Activated T-cell treated with anti-CD3 and anti-CD28 coated beads, Interleukin-2, amount 50 U/mL, for 4 hours (primary cell): ENCODE measurements at regions not wholly inside any gene's neighbourhood (a gene's known extent, or its start where the extent isn't known, plus 50 kb on each side); places are given as distances from the start of the nearest gene placed in this dataset.

Experiments
- ATAC-seq, 2 donors: fragments of 200-7000 bp; cut with Tn5 transposase; one replicate each; pipeline ENCODE4 v1.10.0; 2021
- DNase-seq: peaks from one replicate; pipeline ENCODE4 v3.0.0-alpha.2; 2020
- H3K27me3 Mint-ChIP-seq: one replicate; pipeline ENCODE4 v1.8.0; 2021; ENCODE audit warnings: low read depth, mixed read lengths
- H3K36me3 Mint-ChIP-seq: one replicate; pipeline ENCODE4 v1.8.0; 2022; ENCODE audit warnings: mixed read lengths; ENCODE audit not compliant: insufficient read depth
- H3K4me1 Mint-ChIP-seq: one replicate; pipeline ENCODE4 v1.8.0; 2021; ENCODE audit warnings: low read depth, mixed read lengths
- H3K4me3 Mint-ChIP-seq: one replicate; pipeline ENCODE4 v1.8.0; 2021; ENCODE audit warnings: mild to moderate bottlenecking, moderate library complexity, mixed read lengths
- H3K9me3 Mint-ChIP-seq: one replicate; pipeline ENCODE4 v1.8.0; 2021; ENCODE audit warnings: mixed read lengths

DNA sequence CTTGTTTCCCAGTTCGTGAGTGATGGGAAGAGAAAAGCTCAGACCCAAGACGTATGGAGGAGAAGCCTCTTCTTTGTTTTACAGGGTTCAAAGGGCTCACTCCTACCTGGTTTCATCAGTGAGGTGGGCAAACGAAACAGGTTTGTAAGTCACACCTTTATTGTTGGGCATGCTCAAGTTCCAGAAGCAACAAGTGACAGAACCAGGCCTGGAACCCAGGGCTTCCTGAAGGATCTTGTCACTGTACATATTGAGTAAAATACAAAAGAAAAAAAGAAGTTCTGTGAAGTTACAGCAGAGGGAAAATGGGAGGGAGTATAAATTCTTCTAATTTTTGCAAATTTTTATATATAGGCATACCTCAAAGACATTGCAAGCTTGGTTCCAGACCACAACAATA lies 320.9 kb upstream of the PROX1 start:
- H3K36me3 Mint-ChIP-seq, result no peaks in the 10 kb centered on the region
- ATAC-seq, result no peak
- no peak overlapping the region for H3K4me3 Mint-ChIP-seq
- H3K4me1 Mint-ChIP-seq, result peaks cover 12% of the 10 kb centered on the region
- H3K9me3 Mint-ChIP-seq, result no peaks in the 10 kb centered on the region
- no peaks in the 10 kb centered on the region for H3K27me3 Mint-ChIP-seq
- no peak for DNase-seq

DNA sequence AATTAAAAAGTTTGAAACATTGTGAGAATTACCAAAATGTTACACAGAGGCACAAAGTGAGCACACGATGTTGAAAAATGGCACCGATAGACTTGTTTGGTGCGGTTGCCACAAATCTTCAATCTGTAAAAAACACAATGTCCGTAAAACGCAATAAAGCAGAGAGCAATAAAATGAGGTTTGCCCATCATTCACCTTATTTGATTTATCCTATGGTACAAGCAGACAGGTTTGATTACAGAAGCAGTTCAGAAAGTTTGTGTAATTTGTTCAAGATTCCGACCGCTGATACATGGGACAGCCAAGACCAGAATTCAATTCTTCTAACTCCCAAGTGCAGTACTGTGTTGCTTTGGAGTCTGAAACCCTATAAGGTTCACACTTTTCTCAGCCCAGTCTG lies 318.3 kb upstream of the PROX1 start:
- Mint-ChIP-seq H3K27me3 (no peaks in the 10 kb centered on the region), H3K4me1 (peaks cover 12% of the 10 kb centered on the region), H3K36me3 (no peaks in the 10 kb centered on the region), H3K4me3 (no peak overlapping the region), H3K9me3 (no peaks in the 10 kb centered on the region)
- ATAC-seq, result no peak
- DNase-seq, result no peak

DNA sequence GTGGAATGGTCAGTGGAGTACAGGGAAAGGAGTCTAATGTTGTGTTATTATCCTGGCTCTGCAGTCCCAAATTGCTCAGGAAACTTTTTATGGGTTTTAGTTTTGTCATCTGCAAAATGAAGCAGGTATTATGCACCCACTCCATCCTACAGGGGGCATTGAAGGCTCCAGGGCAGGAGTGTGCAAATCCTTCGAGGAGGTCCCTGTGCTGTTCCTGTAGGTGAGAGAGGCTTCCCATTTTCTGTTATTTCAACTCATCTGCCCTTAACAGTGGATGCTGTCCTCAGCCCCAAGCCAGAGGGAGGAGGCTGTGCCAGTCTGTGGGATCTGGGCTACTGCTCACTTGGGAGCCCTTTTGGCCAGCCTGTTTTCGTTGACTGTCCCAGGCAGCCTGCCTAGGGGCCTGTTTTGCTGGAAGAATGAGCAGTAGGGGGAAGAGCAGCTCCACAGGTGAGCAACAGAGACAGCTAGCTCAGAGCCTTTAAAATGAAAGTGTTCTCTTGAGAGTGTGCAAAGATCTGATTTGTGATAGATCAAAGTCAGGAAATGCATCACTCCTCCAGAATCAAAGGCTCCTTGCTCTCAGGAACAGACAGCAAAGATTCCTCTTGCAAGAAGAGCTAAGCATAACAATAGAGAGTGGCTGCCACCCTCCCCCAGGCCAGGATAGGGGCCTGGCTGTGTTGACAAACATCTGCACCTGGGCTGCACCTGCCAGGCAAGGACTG lies 317.6 kb upstream of the PROX1 start:
- no peak overlapping the region for H3K4me3 Mint-ChIP-seq
- ATAC-seq (peak in 1 of 2 donors; percentile 43), DNase-seq (peak; percentile 7)
- no peaks in the 10 kb centered on the region for H3K27me3 Mint-ChIP-seq
- peaks cover 12% of the 10 kb centered on the region for H3K4me1 Mint-ChIP-seq
- H3K9me3 Mint-ChIP-seq, result peaks cover 3% of the 10 kb centered on the region
- no peaks in the 10 kb centered on the region for H3K36me3 Mint-ChIP-seq

DNA sequence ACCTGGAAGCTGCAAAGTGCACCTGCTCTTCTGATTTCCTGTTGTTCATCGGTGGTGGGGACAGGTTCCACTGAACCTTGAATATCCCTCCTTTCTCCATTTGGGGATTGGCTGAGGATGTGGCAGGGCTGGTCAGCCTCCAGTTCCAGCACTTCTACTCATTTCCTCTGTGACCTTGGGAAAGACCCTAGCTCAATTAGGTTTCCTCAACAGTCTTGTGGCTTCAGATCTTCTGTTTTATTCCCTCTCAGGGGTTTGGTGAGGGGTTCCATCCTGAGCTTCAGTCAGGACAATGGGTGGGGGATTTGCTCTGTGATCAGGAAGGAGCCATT lies 317.1 kb upstream of the PROX1 start:
- ATAC-seq, result no peak
- Mint-ChIP-seq H3K4me1 (peaks cover 12% of the 10 kb centered on the region), H3K9me3 (peaks cover 3% of the 10 kb centered on the region), H3K4me3 (no peak overlapping the region), H3K27me3 (no peaks in the 10 kb centered on the region), H3K36me3 (no peaks in the 10 kb centered on the region)
- DNase-seq, result no peak

DNA sequence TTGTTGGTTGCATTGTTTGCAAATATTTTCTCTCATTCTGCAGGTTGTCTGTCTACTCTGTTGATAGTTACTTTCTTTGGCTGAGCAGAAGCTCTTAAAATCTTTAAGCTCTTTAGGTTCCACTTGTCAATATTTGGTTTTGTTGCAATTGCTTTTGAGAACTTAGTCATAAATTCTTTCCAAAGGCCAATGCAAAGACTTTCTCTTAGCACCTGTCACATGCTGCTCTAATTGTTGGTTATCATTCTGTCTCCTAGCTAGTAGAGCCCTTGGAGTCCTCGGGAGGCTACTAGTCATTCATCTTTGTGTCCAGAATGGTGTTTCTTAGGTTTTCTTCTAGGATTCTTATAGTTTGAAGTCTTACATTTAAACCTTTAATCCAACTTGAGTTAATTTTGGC lies 312.7 kb upstream of the PROX1 start:
- ATAC-seq (no peak), DNase-seq (no peak)
- Mint-ChIP-seq H3K27me3 (no peaks in the 10 kb centered on the region), H3K9me3 (peaks cover 3% of the 10 kb centered on the region), H3K4me3 (no peak overlapping the region), H3K36me3 (no peaks in the 10 kb centered on the region), H3K4me1 (peaks cover 9% of the 10 kb centered on the region)

DNA sequence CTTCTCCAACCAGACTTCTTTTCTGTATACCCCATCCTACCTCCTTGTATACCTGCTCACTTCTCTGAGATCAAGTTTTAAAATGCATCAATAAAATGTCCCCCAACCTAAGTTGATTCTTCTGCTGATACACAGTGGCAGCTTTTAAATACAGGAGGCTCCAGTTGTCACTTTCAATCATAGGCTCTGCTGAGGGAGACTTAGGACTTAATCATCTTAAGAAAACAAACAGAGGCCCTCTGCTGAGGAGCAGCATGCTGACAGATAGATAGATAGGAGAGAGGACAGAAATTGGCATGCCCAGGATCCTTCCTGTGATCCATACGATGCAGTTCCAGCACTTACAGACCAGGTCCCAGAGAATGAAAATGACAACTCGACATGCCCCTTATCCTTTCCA lies 311.0 kb upstream of the PROX1 start:
- ATAC-seq (no peak), DNase-seq (no peak)
- peaks cover 3% of the 10 kb centered on the region for H3K9me3 Mint-ChIP-seq
- H3K4me1 Mint-ChIP-seq, result no peaks in the 10 kb centered on the region
- H3K36me3 Mint-ChIP-seq, result no peaks in the 10 kb centered on the region
- H3K27me3 Mint-ChIP-seq, result no peaks in the 10 kb centered on the region
- H3K4me3 Mint-ChIP-seq, result no peak overlapping the region

DNA sequence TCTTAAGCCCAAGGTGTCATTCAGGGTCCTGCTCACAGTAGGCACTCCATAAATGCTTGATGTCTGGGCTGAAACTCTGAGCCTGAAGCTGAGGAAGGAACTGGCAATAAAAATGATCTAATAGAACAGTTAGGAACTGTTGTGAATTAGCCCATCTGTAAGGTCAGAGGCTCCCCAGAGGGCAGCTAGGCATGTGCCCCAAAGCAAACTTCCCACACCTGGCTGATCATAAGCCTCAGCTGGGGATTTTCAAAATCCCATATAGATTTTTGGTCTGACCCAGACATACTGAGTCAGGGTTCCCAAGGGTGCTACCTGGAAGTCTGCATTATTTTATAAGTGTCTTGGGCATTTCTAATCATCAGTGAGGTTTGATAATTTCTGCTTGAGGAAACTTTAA lies 309.4 kb upstream of the PROX1 start:
- H3K27me3 Mint-ChIP-seq, result peaks cover 2% of the 10 kb centered on the region
- H3K4me1 Mint-ChIP-seq, result no peaks in the 10 kb centered on the region
- ATAC-seq (no peak), DNase-seq (no peak)
- H3K4me3 Mint-ChIP-seq, result no peak overlapping the region
- no peaks in the 10 kb centered on the region for H3K36me3 Mint-ChIP-seq
- peaks cover 3% of the 10 kb centered on the region for H3K9me3 Mint-ChIP-seq

DNA sequence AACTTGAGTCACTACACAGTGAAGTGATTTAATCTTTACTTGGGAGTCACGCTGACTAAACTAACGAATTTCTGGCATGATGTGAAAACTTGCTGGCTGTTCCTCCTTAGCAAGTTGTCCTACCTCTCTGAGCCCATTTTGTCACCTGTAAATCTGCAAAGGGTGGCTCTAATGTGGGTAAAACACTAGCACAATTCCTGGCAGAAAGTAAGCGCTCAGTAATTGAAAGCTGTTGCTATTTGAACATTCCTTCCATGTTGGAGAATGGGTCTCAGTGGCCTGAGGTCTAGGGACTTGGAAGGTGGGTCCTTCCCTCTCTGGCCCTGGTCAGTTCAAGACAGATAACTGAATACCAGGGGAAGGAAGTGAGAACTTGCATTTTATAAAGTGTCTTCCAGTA lies 309.0 kb upstream of the PROX1 start:
- H3K36me3 Mint-ChIP-seq, result no peaks in the 10 kb centered on the region
- DNase-seq (no peak), ATAC-seq (no peak)
- peaks cover 3% of the 10 kb centered on the region for H3K9me3 Mint-ChIP-seq
- no peak overlapping the region for H3K4me3 Mint-ChIP-seq
- H3K4me1 Mint-ChIP-seq, result no peaks in the 10 kb centered on the region
- H3K27me3 Mint-ChIP-seq, result peaks cover 2% of the 10 kb centered on the region

DNA sequence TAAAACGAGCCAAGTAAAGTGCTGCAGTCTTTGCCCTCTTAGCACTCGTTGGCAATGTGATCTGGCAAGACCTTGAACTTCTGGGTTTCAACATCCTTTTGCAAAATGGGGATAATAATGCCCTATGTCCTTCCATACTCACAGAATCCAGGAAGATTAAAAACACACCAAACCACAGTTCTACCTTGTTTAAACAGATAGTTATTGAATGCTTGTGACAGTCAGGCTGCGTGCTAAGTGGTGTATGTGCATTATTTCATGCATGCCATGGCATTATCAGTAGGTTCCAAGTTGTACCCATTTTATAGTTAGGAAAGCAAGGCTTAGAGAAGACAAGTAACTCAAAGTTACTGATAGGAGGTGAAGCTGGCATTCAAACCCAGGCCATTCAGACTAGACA lies 308.6 kb upstream of the PROX1 start:
- ATAC-seq, result no peak
- no peak for DNase-seq
- no peak overlapping the region for H3K4me3 Mint-ChIP-seq
- peaks cover 3% of the 10 kb centered on the region for H3K9me3 Mint-ChIP-seq
- H3K36me3 Mint-ChIP-seq, result no peaks in the 10 kb centered on the region
- no peaks in the 10 kb centered on the region for H3K4me1 Mint-ChIP-seq
- H3K27me3 Mint-ChIP-seq, result peaks cover 2% of the 10 kb centered on the region

DNA sequence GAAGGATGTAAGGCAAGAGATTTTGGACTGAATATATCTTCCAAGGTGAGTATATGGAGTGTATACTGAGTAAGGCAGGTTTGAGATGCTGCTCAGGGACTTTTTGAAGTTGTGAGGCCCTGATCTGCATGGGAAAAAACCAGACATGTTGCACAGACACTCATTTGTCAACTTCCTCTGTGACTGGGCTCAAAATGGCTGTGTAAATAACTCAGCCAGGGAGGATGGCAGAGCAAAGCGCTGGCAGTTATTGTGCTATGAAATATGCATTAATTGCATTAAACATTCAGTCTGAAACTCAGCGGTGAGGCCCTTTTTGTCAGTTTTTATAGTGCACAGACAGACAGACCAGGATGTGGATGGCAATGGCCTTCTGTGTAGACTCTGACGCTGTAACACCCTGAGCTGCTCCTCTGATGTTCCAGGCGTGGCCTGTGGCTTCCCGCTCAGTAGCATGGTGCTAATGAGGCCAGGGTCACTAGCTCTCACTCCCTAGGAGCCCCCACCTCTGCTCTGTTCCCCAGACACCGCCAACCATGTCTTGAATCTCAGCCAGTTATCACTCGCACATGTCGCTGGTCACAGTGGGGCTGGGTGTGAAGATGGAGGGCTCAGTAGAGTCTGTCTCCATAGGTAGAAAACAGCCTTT lies 307.0 kb upstream of the PROX1 start:
- Mint-ChIP-seq H3K4me1 (no peaks in the 10 kb centered on the region), H3K27me3 (peaks cover 2% of the 10 kb centered on the region), H3K9me3 (no peaks in the 10 kb centered on the region), H3K4me3 (no peak overlapping the region), H3K36me3 (no peaks in the 10 kb centered on the region)
- ATAC-seq, result no peak
- no peak for DNase-seq

DNA sequence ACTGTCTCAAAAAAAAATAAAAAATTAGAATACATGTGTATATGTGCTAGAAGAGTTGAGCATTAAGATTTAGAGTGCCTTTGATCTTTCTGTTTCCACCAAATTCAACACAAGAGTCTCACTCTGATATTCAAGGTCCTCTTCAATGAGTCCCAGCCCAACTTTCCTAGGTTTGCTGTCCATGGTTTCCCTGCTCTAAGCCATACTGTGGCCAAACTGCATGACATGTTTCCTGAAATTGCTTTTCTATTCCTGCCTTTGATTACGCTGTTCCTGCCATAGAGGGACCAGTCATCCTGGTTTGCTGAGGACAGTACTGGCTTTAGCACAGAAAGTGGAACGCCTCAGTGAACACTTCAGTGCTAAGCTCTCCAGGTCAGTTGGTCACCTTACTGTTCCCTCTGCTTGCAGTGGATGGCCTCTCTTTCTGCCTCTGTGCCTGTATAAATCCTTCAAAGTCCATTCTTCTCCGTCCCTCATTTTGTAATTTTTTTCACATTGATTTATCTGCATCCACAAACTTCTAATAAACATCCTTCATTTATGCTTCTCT lies 305.9 kb upstream of the PROX1 start:
- DNase-seq (no peak), ATAC-seq (no peak)
- H3K4me3 Mint-ChIP-seq, result no peak overlapping the region
- no peaks in the 10 kb centered on the region for H3K9me3 Mint-ChIP-seq
- peaks cover 2% of the 10 kb centered on the region for H3K27me3 Mint-ChIP-seq
- H3K4me1 Mint-ChIP-seq, result no peaks in the 10 kb centered on the region
- no peaks in the 10 kb centered on the region for H3K36me3 Mint-ChIP-seq

DNA sequence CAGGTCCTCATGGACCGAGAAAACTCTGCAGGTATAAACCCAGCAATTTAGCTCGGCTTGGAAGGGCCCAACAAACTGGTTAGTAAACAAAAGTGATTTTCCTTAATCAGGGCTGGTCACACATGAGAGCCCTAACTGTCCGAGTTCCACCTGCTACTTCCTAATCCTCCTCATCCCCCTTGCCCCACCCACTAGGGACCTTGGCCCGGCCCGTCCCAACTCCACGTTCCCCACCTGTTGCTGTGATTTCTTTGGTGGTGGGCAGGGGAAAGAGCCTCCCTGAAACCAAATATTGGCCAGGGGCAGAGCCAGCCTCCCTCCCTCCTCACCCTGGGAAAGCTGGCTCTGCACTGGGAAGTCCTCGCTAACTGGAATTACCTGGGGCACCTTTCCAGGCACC lies 304.2 kb upstream of the PROX1 start:
- no peak for ATAC-seq
- H3K4me1 Mint-ChIP-seq, result no peaks in the 10 kb centered on the region
- no peaks in the 10 kb centered on the region for H3K36me3 Mint-ChIP-seq
- no peak overlapping the region for H3K4me3 Mint-ChIP-seq
- H3K9me3 Mint-ChIP-seq, result no peaks in the 10 kb centered on the region
- DNase-seq, result no peak
- H3K27me3 Mint-ChIP-seq, result peaks cover 2% of the 10 kb centered on the region

DNA sequence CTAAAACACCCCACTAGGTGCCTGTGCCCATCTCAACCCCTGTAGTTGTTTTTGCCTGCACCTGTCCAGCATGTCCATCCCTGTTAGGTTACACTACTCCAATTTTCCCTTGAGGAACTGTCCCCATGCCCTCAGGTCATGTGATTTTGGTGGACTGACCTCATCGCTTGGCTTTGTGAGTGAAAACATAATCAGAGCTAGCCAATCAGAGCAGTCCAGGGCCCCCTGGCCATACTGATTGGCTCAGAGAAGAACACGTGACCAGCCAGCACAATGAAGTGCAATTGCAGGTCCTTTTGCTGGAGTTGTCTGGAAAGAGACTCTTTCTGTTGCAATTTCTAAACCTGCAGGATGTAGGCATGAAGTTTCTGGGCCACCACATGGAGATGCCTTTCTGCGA lies 303.3 kb upstream of the PROX1 start:
- H3K36me3 Mint-ChIP-seq, result no peaks in the 10 kb centered on the region
- H3K4me1 Mint-ChIP-seq, result no peaks in the 10 kb centered on the region
- no peak for ATAC-seq
- peaks cover 2% of the 10 kb centered on the region for H3K27me3 Mint-ChIP-seq
- no peak for DNase-seq
- H3K4me3 Mint-ChIP-seq, result no peak overlapping the region
- no peaks in the 10 kb centered on the region for H3K9me3 Mint-ChIP-seq

DNA sequence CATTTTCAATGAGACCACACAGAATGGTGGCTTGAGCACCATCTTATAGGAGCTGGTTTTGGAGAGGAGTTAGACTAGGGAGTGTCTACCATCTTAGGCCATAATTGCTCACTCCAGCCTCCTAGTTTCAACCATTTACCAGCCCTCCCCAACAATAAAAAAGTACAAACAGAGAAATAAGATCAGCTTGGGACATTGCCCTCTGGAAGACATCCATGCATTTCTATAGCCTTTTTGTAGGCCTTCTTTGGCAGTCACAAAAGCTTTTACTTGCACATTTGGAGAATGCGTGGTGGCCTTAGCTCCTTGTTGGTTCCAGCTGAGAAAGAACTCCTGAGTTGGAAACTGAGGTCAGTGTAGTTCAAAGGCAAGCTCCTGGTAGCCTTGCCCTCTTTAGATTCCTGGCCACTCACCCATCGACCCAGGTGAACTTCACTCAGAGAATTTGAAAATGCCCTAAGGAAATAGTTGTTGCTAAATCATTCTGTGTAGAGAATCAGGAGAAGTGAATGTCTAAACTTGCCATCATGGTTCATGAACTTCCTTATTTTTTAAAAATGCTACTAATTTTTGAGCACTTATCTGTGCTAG lies 301.7 kb upstream of the PROX1 start:
- ATAC-seq (no peak), DNase-seq (no peak)
- Mint-ChIP-seq H3K4me3 (no peak overlapping the region), H3K9me3 (no peaks in the 10 kb centered on the region), H3K27me3 (peaks cover 2% of the 10 kb centered on the region), H3K36me3 (no peaks in the 10 kb centered on the region), H3K4me1 (no peaks in the 10 kb centered on the region)

DNA sequence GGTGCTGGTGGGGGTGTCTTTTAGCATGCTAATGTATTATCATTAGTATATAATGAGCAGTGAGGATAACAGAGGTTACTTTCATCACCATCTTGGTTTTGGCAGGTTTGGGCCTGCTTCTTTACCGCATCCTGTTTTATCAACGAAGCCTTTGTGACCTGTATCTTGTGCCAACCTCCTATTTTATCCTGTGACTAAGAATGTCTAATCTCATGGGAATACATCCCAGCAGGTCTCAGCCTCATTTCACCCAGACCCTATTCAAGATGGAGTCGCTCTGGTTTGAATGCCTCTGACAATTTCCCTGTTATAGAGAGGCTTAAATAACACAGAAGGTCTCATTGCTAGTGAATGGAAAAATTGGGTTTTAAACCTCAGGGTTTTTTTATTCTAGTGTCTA lies 300.8 kb upstream of the PROX1 start:
- DNase-seq (no peak), ATAC-seq (no peak)
- Mint-ChIP-seq H3K27me3 (peaks cover 2% of the 10 kb centered on the region), H3K4me1 (no peaks in the 10 kb centered on the region), H3K9me3 (no peaks in the 10 kb centered on the region), H3K36me3 (no peaks in the 10 kb centered on the region), H3K4me3 (no peak overlapping the region)
